GM12878 (cell line): ENCODE measurements at regions not wholly inside any gene's neighbourhood (a gene's known extent, or its start where the extent isn't known, plus 50 kb on each side); places are given as distances from the start of the nearest gene placed in this dataset.

ENCODE experiments used
- ATAC-seq: fragments of 200-7000 bp; cut with Tn5 transposase; 3 replicates; pipeline ENCODE4 v1.9.1; 2020; ENCODE audit warnings: mild to moderate bottlenecking, moderate library complexity
- BruUV-seq: library from RNA; stranded (reverse); fragments of 400-500 nt; replicated peaks from 2 replicates; lab custom pipeline; 2021; lab: Mats Ljungman, UMichigan
- CTCF ChIA-PET: fragments of 300-600 bp; sonication (Branson Sonifier 250); formaldehyde crosslinking; extraction: SDS; loops from one replicate; lab custom pipeline; 2021; ENCODE audit warnings: inconsistent platforms; lab: Yijun Ruan, JAX
- POLR2A ChIA-PET: fragments of 350-600 bp; formaldehyde crosslinking; extraction: SDS; loops from one replicate; lab custom pipeline; 2021; ENCODE audit warnings: inconsistent platforms; lab: Charles Lee
- RAD21 ChIA-PET: fragments of 300-600 bp; sonication (Branson Sonifier 250); formaldehyde crosslinking; loops from one replicate; lab custom pipeline; 2023; ENCODE audit warnings: antibody characterized with exemption; ENCODE audit not compliant: unreplicated experiment; lab: Charles Lee
- SMC1A ChIA-PET: fragments of 300-600 bp; sonication (Branson Sonifier 250); formaldehyde crosslinking; loops from one replicate; lab custom pipeline; 2023; ENCODE audit not compliant: unreplicated experiment, uncharacterized antibody; lab: Charles Lee
- DNase-seq: peaks from one replicate; pipeline ENCODE4 v3.0.0-alpha.2; 2011; ENCODE audit warnings: low read depth, low spot score
- FAIRE-seq: peaks from 3 replicates; lab custom pipeline; 2011; peaks lifted over from hg19 to GRCh38; lab: Jason Lieb, UNC
- H2AFZ ChIP-seq: 2 replicates; pipeline ENCODE4 v1.6.0; 2011; ENCODE audit warnings: low read depth, low read length, control low read depth; ENCODE audit not compliant: control insufficient read depth
- H3K27ac ChIP-seq: 2 replicates; pipeline ENCODE4 v1.5.1; 2011; ENCODE audit warnings: control low read depth; ENCODE audit not compliant: control insufficient read depth, insufficient read depth
- H3K27me3 ChIP-seq, 2 experiments: replicated peaks in 1 of 2; 2 replicates each; pipeline versions ENCODE4 v1.6.0 to v1.6.1; 2011; ENCODE audit warnings: low read length in 1 of 2; ENCODE audit not compliant: control insufficient read depth in 2 of 2, insufficient read depth in 2 of 2
- H3K36me3 ChIP-seq, 2 experiments: 2 replicates each; pipeline ENCODE4 v1.5.1; 2011; ENCODE audit warnings: low read length in 1 of 2; ENCODE audit not compliant: control insufficient read depth in 2 of 2, insufficient read depth in 2 of 2
- H3K4me1 ChIP-seq: 2 replicates; pipeline ENCODE4 v1.6.1; 2011; ENCODE audit warnings: mild to moderate bottlenecking, low read length, moderate library complexity, mixed read lengths; ENCODE audit not compliant: control insufficient read depth, insufficient read depth
- H3K4me2 ChIP-seq: 2 replicates; pipeline ENCODE4 v1.6.0; 2011; ENCODE audit warnings: control low read depth; ENCODE audit not compliant: control insufficient read depth, insufficient read depth
- H3K4me3 ChIP-seq: fragments of 200-600 bp; sonication (generic); 2 replicates; pipeline ENCODE4 v1.5.1; 2016
- H3K79me2 ChIP-seq: 2 replicates; pipeline ENCODE4 v1.6.0; 2011; ENCODE audit warnings: low read length; ENCODE audit not compliant: control insufficient read depth, insufficient read depth
- H3K9ac ChIP-seq: 2 replicates; pipeline ENCODE4 v1.8.0; 2011; ENCODE audit warnings: low read length, control low read depth, mixed read lengths; ENCODE audit not compliant: control insufficient read depth, insufficient read depth
- H3K9me3 ChIP-seq: replicated peaks from 3 replicates; pipeline ENCODE4 v1.5.1; 2011; ENCODE audit warnings: mild to moderate bottlenecking, low read length; ENCODE audit not compliant: control insufficient read depth, insufficient read depth
- H4K20me1 ChIP-seq: 2 replicates; pipeline ENCODE4 v1.6.0; 2011; ENCODE audit not compliant: control insufficient read depth, insufficient read depth
- CEBPB ChIP-seq, 2 experiments: fragments of 150-350 bp in 1 of 2; IDR thresholded peaks; 2 replicates each; pipeline ENCODE4 v1.6.1; 2012 to 2014; ENCODE audit warnings: low read depth in 2 of 2, low read length in 2 of 2, borderline replicate concordance in 1 of 2, inconsistent platforms in 1 of 2
- CREB1 ChIP-seq: IDR thresholded peaks from 2 replicates; pipeline ENCODE4 v1.6.1; 2012; ENCODE audit warnings: low read depth, mild to moderate bottlenecking, inconsistent platforms
- FOS ChIP-seq: IDR thresholded peaks from 3 replicates; pipeline ENCODE4 v1.6.1; 2011; ENCODE audit warnings: borderline replicate concordance; ENCODE audit not compliant: insufficient read length; ENCODE audit errors: extremely low read depth
- MEF2A ChIP-seq: IDR thresholded peaks from 2 replicates; pipeline ENCODE4 v1.6.1; 2011; ENCODE audit warnings: low read depth, mild to moderate bottlenecking, low read length, moderate library complexity; ENCODE audit not compliant: insufficient read depth
- NFYB ChIP-seq: IDR thresholded peaks from 2 replicates; pipeline ENCODE4 v1.6.1; 2011; ENCODE audit warnings: low read depth, mild to moderate bottlenecking, low read length, improper control_type of control experiment, moderate library complexity; ENCODE audit not compliant: insufficient read depth
- NR2C2 ChIP-seq: IDR thresholded peaks from 2 replicates; pipeline ENCODE4 v1.6.1; 2011; ENCODE audit warnings: borderline replicate concordance, low read depth; ENCODE audit not compliant: control insufficient read depth, insufficient read length
- NRF1 ChIP-seq: conservative IDR thresholded peaks from 2 replicates; pipeline ENCODE4 v1.6.1; 2011; ENCODE audit warnings: mild to moderate bottlenecking, low read depth, low read length, improper control_type of control experiment
- TCF7 ChIP-seq: IDR thresholded peaks from 2 replicates; pipeline ENCODE4 v1.6.1; 2014; ENCODE audit warnings: antibody characterized with exemption, borderline replicate concordance
- WGBS: methylation state at CpG from one replicate; pipeline ENCODE4 v1.1.6; 2016; ENCODE audit warnings: low lambda C conversion rate; ENCODE audit not compliant: insufficient replicate concordance, insufficient coverage; ENCODE audit errors: missing lambda C conversion rate; 5-methylcytosine and 5-hydroxymethylcytosine counted together
- in situ Hi-C: fragments of 300-500 bp; cut with MboI; formaldehyde crosslinking; loops from 9 replicates; pipeline ENCODE4 v1.14.3; 2018; ENCODE audit warnings: mixed read lengths
- intact Hi-C: fragments of 100-400 bp; cut with micrococcal nuclease; formaldehyde crosslinking; loops from one replicate; pipeline ENCODE4 v1.14.2; 2022; ENCODE audit not compliant: unreplicated experiment
- TF ChIP-seq, protein P1 (sequence below): fragments of 450-650 bp; IDR thresholded peaks from 2 replicates; pipeline ENCODE4 v1.6.1; 2017; ENCODE audit warnings: mild to moderate bottlenecking, low read depth, inconsistent platforms; ENCODE audit not compliant: poor library complexity, severe bottlenecking
- TF ChIP-seq, protein P2 (sequence below): IDR thresholded peaks from 2 replicates; pipeline ENCODE4 v1.6.1; 2012; ENCODE audit warnings: low read length, inconsistent platforms
- TF ChIP-seq, protein P3 (sequence below): IDR thresholded peaks from 2 replicates; pipeline ENCODE4 v1.6.1; 2012; ENCODE audit warnings: improper control_type of control experiment, low read depth, low read length; ENCODE audit not compliant: insufficient replicate concordance
- TF ChIP-seq, protein P4 (sequence below): IDR thresholded peaks from 2 replicates; pipeline ENCODE4 v1.6.1; 2012; ENCODE audit warnings: low read depth, low read length, improper control_type of control experiment

GRCh38 chr3:177329854-177330253 lies 132.6 kb upstream of the TBL1XR1 start (continued):
- TF ChIP-seq, protein P1, sequence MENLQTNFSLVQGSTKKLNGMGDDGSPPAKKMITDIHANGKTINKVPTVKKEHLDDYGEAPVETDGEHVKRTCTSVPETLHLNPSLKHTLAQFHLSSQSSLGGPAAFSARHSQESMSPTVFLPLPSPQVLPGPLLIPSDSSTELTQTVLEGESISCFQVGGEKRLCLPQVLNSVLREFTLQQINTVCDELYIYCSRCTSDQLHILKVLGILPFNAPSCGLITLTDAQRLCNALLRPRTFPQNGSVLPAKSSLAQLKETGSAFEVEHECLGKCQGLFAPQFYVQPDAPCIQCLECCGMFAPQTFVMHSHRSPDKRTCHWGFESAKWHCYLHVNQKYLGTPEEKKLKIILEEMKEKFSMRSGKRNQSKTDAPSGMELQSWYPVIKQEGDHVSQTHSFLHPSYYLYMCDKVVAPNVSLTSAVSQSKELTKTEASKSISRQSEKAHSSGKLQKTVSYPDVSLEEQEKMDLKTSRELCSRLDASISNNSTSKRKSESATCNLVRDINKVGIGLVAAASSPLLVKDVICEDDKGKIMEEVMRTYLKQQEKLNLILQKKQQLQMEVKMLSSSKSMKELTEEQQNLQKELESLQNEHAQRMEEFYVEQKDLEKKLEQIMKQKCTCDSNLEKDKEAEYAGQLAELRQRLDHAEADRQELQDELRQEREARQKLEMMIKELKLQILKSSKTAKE = no peak
- TF ChIP-seq CEBPB (IDR thresholded peaks at IDR 0.05; ENCODE audit: borderline replicate concordance in 1 of 2, low read depth in 2 of 2, low read length in 2 of 2) = no peak
- TF ChIP-seq, protein P2, sequence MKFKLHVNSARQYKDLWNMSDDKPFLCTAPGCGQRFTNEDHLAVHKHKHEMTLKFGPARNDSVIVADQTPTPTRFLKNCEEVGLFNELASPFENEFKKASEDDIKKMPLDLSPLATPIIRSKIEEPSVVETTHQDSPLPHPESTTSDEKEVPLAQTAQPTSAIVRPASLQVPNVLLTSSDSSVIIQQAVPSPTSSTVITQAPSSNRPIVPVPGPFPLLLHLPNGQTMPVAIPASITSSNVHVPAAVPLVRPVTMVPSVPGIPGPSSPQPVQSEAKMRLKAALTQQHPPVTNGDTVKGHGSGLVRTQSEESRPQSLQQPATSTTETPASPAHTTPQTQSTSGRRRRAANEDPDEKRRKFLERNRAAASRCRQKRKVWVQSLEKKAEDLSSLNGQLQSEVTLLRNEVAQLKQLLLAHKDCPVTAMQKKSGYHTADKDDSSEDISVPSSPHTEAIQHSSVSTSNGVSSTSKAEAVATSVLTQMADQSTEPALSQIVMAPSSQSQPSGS = no peak

- WGBS = 73% methylated on average over 6 of the region's 6 CpGs
- no peaks in the 10 kb centered on the region for H3K79me2 ChIP-seq
- no peak overlapping the region for H3K9ac ChIP-seq
- no peaks in the 10 kb centered on the region for H3K9me3 ChIP-seq
- BruUV-seq = no TSS peak
- no peak for DNase-seq
- no peaks in the 10 kb centered on the region for H3K27me3 ChIP-seq
- CTCF ChIA-PET = no interaction called here
- no peaks in the 10 kb centered on the region for H4K20me1 ChIP-seq
- SMC1A ChIA-PET = no interaction called here
- RAD21 ChIA-PET = no interaction called here
- in situ Hi-C loops = no loop called here
- POLR2A ChIA-PET = no interaction called here
- intact Hi-C loops = no loop called here
- no peak for FAIRE-seq
- no peak overlapping the region for H3K27ac ChIP-seq
- no peak overlapping the region for H3K4me2 ChIP-seq
- ATAC-seq = no peak
- no peaks in the 10 kb centered on the region for H3K4me1 ChIP-seq
- no peak overlapping the region for H2AFZ ChIP-seq
- no peaks in the 10 kb centered on the region for H3K36me3 ChIP-seq
- no peak overlapping the region for H3K4me3 ChIP-seq
- no peak for TF ChIP-seq FOS
- no peak for TF ChIP-seq NR2C2
- TF ChIP-seq NFYB = no peak
- no peak for TF ChIP-seq NRF1
- TF ChIP-seq TCF7 = no peak
- TF ChIP-seq, protein P3, sequence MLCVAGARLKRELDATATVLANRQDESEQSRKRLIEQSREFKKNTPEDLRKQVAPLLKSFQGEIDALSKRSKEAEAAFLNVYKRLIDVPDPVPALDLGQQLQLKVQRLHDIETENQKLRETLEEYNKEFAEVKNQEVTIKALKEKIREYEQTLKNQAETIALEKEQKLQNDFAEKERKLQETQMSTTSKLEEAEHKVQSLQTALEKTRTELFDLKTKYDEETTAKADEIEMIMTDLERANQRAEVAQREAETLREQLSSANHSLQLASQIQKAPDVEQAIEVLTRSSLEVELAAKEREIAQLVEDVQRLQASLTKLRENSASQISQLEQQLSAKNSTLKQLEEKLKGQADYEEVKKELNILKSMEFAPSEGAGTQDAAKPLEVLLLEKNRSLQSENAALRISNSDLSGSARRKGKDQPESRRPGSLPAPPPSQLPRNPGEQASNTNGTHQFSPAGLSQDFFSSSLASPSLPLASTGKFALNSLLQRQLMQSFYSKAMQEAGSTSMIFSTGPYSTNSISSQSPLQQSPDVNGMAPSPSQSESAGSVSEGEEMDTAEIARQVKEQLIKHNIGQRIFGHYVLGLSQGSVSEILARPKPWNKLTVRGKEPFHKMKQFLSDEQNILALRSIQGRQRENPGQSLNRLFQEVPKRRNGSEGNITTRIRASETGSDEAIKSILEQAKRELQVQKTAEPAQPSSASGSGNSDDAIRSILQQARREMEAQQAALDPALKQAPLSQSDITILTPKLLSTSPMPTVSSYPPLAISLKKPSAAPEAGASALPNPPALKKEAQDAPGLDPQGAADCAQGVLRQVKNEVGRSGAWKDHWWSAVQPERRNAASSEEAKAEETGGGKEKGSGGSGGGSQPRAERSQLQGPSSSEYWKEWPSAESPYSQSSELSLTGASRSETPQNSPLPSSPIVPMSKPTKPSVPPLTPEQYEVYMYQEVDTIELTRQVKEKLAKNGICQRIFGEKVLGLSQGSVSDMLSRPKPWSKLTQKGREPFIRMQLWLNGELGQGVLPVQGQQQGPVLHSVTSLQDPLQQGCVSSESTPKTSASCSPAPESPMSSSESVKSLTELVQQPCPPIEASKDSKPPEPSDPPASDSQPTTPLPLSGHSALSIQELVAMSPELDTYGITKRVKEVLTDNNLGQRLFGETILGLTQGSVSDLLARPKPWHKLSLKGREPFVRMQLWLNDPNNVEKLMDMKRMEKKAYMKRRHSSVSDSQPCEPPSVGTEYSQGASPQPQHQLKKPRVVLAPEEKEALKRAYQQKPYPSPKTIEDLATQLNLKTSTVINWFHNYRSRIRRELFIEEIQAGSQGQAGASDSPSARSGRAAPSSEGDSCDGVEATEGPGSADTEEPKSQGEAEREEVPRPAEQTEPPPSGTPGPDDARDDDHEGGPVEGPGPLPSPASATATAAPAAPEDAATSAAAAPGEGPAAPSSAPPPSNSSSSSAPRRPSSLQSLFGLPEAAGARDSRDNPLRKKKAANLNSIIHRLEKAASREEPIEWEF = no peak
- no peak for TF ChIP-seq MEF2A
- TF ChIP-seq CREB1 = no peak
- TF ChIP-seq, protein P4, sequence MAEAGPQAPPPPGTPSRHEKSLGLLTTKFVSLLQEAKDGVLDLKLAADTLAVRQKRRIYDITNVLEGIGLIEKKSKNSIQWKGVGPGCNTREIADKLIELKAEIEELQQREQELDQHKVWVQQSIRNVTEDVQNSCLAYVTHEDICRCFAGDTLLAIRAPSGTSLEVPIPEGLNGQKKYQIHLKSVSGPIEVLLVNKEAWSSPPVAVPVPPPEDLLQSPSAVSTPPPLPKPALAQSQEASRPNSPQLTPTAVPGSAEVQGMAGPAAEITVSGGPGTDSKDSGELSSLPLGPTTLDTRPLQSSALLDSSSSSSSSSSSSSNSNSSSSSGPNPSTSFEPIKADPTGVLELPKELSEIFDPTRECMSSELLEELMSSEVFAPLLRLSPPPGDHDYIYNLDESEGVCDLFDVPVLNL = no peak
These were observed 133.5 kb upstream of the TBL1XR1 start for GRCh38 chr3:177330779-177331178.
